GM23338 (cell line): ENCODE measurements at regions not wholly inside any gene's neighbourhood (a gene's known extent, or its start where the extent isn't known, plus 50 kb on each side); places are given as distances from the start of the nearest gene placed in this dataset.

Source experiments
- ATAC-seq: fragments of 200-7000 bp; cut with Tn5 transposase; 3 replicates; pipeline ENCODE4 v1.9.1; 2020
- DNase-seq: peaks from one replicate; pipeline ENCODE4 v3.0.0-alpha.2; 2015; ENCODE audit warnings: low spot score
- H2AFZ ChIP-seq: fragments of 200-600 bp; sonication (generic); 2 replicates; pipeline ENCODE4 v1.8.0; 2016; ENCODE audit warnings: antibody characterized with exemption, mild to moderate bottlenecking, moderate library complexity
- H3F3A ChIP-seq: fragments of 200-600 bp; sonication (generic); replicated peaks from 2 replicates; pipeline ENCODE4 v1.8.0; 2017; ENCODE audit warnings: antibody characterized with exemption, mixed run types, low read depth
- H3K27ac ChIP-seq: fragments of 200-600 bp; sonication (generic); 2 replicates; pipeline ENCODE4 v1.6.1; 2016; ENCODE audit warnings: low read depth
- H3K27me3 ChIP-seq: fragments of 200-600 bp; sonication (generic); 2 replicates; pipeline ENCODE4 v1.8.0; 2016; ENCODE audit warnings: mild to moderate bottlenecking, mixed run types, moderate library complexity; ENCODE audit not compliant: insufficient read depth
- H3K36me3 ChIP-seq: fragments of 200-600 bp; sonication (generic); 2 replicates; pipeline ENCODE4 v1.8.0; 2016; ENCODE audit warnings: mild to moderate bottlenecking; ENCODE audit not compliant: insufficient read depth
- H3K4me1 ChIP-seq: fragments of 200-600 bp; sonication (generic); 2 replicates; pipeline ENCODE4 v1.8.0; 2016; ENCODE audit warnings: mild to moderate bottlenecking, moderate library complexity; ENCODE audit not compliant: insufficient read depth
- H3K4me2 ChIP-seq: fragments of 200-600 bp; sonication (generic); 2 replicates; pipeline ENCODE4 v1.7.1; 2017; ENCODE audit warnings: mixed run types
- H3K4me3 ChIP-seq: fragments of 200-600 bp; sonication (generic); 2 replicates; pipeline ENCODE4 v1.6.1; 2016; ENCODE audit warnings: mixed run types
- H3K79me2 ChIP-seq: fragments of 200-600 bp; sonication (generic); replicated peaks from 2 replicates; pipeline ENCODE4 v1.8.0; 2017; ENCODE audit warnings: mild to moderate bottlenecking; ENCODE audit not compliant: insufficient read depth
- H3K9me2 ChIP-seq: fragments of 200-600 bp; sonication (generic); 2 replicates; pipeline ENCODE4 v1.8.0; 2017; ENCODE audit not compliant: insufficient read depth
- H4K20me1 ChIP-seq: fragments of 200-600 bp; sonication (generic); replicated peaks from 2 replicates; pipeline ENCODE4 v1.8.0; 2017; ENCODE audit warnings: mild to moderate bottlenecking; ENCODE audit not compliant: insufficient read depth
- H3K27ac Mint-ChIP-seq: 2 replicates; pipeline ENCODE4 v1.8.0; 2020; ENCODE audit warnings: inconsistent platforms, mild to moderate bottlenecking, moderate library complexity, mixed read lengths
- H3K27me3 Mint-ChIP-seq: 3 replicates; pipeline ENCODE4 v1.8.0; 2022; ENCODE audit warnings: low read depth, mild to moderate bottlenecking, moderate library complexity, mixed read lengths, inconsistent platforms; ENCODE audit not compliant: insufficient read depth, poor library complexity
- H3K36me3 Mint-ChIP-seq: 3 replicates; pipeline ENCODE4 v1.8.0; 2021; ENCODE audit warnings: low read depth, mild to moderate bottlenecking, inconsistent platforms, moderate library complexity, mixed read lengths
- H3K4me1 Mint-ChIP-seq: 3 replicates; pipeline ENCODE4 v1.8.0; 2020; ENCODE audit warnings: mild to moderate bottlenecking, inconsistent platforms, mixed read lengths
- H3K4me3 Mint-ChIP-seq: 3 replicates; pipeline ENCODE4 v1.8.0; 2021; ENCODE audit warnings: moderate library complexity, mild to moderate bottlenecking, inconsistent platforms, mixed read lengths
- H3K9me3 Mint-ChIP-seq: 3 replicates; pipeline ENCODE4 v1.8.0; 2020; ENCODE audit warnings: moderate library complexity, mild to moderate bottlenecking, inconsistent platforms, mixed read lengths
- CREB1 ChIP-seq: fragments of 250-450 bp; sonication (Bioruptor Pico); IDR thresholded peaks from 2 replicates; pipeline ENCODE4 v1.5.0; 2020; ENCODE audit warnings: low read depth, mild to moderate bottlenecking, moderate library complexity
- CTCF ChIP-seq, 2 experiments: fragments of 200-600 bp in 1 of 2; sonication (generic) in 1 of 2; conservative IDR thresholded peaks; 2 replicates each; pipeline versions ENCODE4 v1.5.1 to v1.6.1; 2016 to 2017; ENCODE audit warnings: antibody characterized with exemption in 2 of 2, low read depth in 2 of 2, mild to moderate bottlenecking in 2 of 2, moderate library complexity in 1 of 2
- ETS1 ChIP-seq: IDR thresholded peaks from 2 replicates; pipeline ENCODE4 v1.6.1; 2016; ENCODE audit warnings: antibody characterized with exemption
- EZH2 ChIP-seq: fragments of 200-600 bp; sonication (generic); IDR thresholded peaks from one replicate; pipeline ENCODE4 v1.8.0; 2017; ENCODE audit warnings: antibody characterized with exemption, mild to moderate bottlenecking, low read depth; ENCODE audit not compliant: unreplicated experiment
- EZH2phosphoT487 ChIP-seq: fragments of 200-600 bp; sonication (generic); IDR thresholded peaks from one replicate; pipeline ENCODE4 v1.8.1; 2018; ENCODE audit warnings: antibody characterized with exemption; ENCODE audit not compliant: unreplicated experiment
- JUNB ChIP-seq: IDR thresholded peaks from one replicate; pipeline ENCODE4 v1.6.1; 2016; ENCODE audit warnings: antibody characterized with exemption; ENCODE audit not compliant: unreplicated experiment
- NANOG ChIP-seq: IDR thresholded peaks from 2 replicates; pipeline ENCODE4 v1.6.1; 2016; ENCODE audit warnings: antibody characterized with exemption, borderline replicate concordance
- POLR2AphosphoS5 ChIP-seq: IDR thresholded peaks from 2 replicates; pipeline ENCODE4 v1.6.1; 2016; ENCODE audit warnings: antibody characterized with exemption, low read depth
- STAT1 ChIP-seq: IDR thresholded peaks from one replicate; pipeline ENCODE4 v1.6.1; 2016; ENCODE audit warnings: antibody characterized with exemption; ENCODE audit not compliant: unreplicated experiment
- ZNF114 ChIP-seq: fragments of 250-450 bp; sonication (Bioruptor Pico); IDR thresholded peaks from 2 replicates; pipeline ENCODE4 v1.5.0; 2020; ENCODE audit warnings: mild to moderate bottlenecking, moderate library complexity
- ZNF331 ChIP-seq: fragments of 250-450 bp; sonication (Bioruptor Pico); IDR thresholded peaks from 2 replicates; pipeline ENCODE4 v1.5.0; 2020; ENCODE audit warnings: low read depth, mild to moderate bottlenecking, moderate library complexity
- TF ChIP-seq, protein P1 (sequence below): fragments of 250-450 bp; sonication (Bioruptor Pico); IDR thresholded peaks from 2 replicates; pipeline ENCODE4 v1.5.0; 2020; ENCODE audit warnings: mild to moderate bottlenecking, moderate library complexity
- TF ChIP-seq, protein P2 (sequence below): IDR thresholded peaks from one replicate; pipeline ENCODE4 v1.6.1; 2018; ENCODE audit warnings: antibody characterized with exemption; ENCODE audit not compliant: unreplicated experiment

- Mint-ChIP-seq H3K9me3 (peaks cover 3% of the 10 kb centered on the region; the same call in 1 of the 3 replicates), H3K4me3 (no peak overlapping the region), H3K36me3 (peaks cover 4% of the 10 kb centered on the region; the same call in 2 of the 3 replicates), H3K27ac (no peak overlapping the region), H3K27me3 (no peaks in the 10 kb centered on the region), H3K4me1 (no peaks in the 10 kb centered on the region)
- no peaks in the 10 kb centered on the region for H4K20me1 ChIP-seq
- H2AFZ ChIP-seq = no peak overlapping the region
- H3K9me2 ChIP-seq = no peaks in the 10 kb centered on the region
- H3K4me3 ChIP-seq = no peak overlapping the region
- TF ChIP-seq, protein P1, sequence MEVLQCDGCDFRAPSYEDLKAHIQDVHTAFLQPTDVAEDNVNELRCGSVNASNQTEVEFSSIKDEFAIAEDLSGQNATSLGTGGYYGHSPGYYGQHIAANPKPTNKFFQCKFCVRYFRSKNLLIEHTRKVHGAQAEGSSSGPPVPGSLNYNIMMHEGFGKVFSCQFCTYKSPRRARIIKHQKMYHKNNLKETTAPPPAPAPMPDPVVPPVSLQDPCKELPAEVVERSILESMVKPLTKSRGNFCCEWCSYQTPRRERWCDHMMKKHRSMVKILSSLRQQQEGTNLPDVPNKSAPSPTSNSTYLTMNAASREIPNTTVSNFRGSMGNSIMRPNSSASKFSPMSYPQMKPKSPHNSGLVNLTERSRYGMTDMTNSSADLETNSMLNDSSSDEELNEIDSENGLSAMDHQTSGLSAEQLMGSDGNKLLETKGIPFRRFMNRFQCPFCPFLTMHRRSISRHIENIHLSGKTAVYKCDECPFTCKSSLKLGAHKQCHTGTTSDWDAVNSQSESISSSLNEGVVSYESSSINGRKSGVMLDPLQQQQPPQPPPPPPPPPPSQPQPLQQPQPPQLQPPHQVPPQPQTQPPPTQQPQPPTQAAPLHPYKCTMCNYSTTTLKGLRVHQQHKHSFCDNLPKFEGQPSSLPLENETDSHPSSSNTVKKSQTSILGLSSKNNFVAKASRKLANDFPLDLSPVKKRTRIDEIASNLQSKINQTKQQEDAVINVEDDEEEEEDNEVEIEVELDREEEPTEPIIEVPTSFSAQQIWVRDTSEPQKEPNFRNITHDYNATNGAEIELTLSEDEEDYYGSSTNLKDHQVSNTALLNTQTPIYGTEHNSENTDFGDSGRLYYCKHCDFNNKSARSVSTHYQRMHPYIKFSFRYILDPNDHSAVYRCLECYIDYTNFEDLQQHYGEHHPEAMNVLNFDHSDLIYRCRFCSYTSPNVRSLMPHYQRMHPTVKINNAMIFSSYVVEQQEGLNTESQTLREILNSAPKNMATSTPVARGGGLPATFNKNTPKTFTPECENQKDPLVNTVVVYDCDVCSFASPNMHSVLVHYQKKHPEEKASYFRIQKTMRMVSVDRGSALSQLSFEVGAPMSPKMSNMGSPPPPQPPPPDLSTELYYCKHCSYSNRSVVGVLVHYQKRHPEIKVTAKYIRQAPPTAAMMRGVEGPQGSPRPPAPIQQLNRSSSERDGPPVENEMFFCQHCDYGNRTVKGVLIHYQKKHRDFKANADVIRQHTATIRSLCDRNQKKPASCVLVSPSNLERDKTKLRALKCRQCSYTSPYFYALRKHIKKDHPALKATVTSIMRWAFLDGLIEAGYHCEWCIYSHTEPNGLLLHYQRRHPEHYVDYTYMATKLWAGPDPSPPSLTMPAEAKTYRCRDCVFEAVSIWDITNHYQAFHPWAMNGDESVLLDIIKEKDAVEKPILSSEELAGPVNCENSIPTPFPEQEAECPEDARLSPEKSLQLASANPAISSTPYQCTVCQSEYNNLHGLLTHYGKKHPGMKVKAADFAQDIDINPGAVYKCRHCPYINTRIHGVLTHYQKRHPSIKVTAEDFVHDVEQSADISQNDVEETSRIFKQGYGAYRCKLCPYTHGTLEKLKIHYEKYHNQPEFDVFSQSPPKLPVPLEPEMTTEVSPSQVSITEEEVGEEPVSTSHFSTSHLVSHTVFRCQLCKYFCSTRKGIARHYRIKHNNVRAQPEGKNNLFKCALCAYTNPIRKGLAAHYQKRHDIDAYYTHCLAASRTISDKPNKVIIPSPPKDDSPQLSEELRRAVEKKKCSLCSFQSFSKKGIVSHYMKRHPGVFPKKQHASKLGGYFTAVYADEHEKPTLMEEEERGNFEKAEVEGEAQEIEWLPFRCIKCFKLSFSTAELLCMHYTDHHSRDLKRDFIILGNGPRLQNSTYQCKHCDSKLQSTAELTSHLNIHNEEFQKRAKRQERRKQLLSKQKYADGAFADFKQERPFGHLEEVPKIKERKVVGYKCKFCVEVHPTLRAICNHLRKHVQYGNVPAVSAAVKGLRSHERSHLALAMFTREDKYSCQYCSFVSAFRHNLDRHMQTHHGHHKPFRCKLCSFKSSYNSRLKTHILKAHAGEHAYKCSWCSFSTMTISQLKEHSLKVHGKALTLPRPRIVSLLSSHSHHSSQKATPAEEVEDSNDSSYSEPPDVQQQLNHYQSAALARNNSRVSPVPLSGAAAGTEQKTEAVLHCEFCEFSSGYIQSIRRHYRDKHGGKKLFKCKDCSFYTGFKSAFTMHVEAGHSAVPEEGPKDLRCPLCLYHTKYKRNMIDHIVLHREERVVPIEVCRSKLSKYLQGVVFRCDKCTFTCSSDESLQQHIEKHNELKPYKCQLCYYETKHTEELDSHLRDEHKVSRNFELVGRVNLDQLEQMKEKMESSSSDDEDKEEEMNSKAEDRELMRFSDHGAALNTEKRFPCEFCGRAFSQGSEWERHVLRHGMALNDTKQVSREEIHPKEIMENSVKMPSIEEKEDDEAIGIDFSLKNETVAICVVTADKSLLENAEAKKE (CRISPR knock-in tag) = no peak
- TF ChIP-seq ETS1 = no peak
- TF ChIP-seq CTCF (conservative IDR thresholded peaks at IDR 0.05; ENCODE audit: low read depth in 2 of 2) = no peak
- no peak for TF ChIP-seq ZNF114 (CRISPR knock-in tag)
- no peak for TF ChIP-seq NANOG
- no peak for TF ChIP-seq EZH2
- TF ChIP-seq EZH2phosphoT487 = no peak
- TF ChIP-seq ZNF331 = no peak
- TF ChIP-seq, protein P2, sequence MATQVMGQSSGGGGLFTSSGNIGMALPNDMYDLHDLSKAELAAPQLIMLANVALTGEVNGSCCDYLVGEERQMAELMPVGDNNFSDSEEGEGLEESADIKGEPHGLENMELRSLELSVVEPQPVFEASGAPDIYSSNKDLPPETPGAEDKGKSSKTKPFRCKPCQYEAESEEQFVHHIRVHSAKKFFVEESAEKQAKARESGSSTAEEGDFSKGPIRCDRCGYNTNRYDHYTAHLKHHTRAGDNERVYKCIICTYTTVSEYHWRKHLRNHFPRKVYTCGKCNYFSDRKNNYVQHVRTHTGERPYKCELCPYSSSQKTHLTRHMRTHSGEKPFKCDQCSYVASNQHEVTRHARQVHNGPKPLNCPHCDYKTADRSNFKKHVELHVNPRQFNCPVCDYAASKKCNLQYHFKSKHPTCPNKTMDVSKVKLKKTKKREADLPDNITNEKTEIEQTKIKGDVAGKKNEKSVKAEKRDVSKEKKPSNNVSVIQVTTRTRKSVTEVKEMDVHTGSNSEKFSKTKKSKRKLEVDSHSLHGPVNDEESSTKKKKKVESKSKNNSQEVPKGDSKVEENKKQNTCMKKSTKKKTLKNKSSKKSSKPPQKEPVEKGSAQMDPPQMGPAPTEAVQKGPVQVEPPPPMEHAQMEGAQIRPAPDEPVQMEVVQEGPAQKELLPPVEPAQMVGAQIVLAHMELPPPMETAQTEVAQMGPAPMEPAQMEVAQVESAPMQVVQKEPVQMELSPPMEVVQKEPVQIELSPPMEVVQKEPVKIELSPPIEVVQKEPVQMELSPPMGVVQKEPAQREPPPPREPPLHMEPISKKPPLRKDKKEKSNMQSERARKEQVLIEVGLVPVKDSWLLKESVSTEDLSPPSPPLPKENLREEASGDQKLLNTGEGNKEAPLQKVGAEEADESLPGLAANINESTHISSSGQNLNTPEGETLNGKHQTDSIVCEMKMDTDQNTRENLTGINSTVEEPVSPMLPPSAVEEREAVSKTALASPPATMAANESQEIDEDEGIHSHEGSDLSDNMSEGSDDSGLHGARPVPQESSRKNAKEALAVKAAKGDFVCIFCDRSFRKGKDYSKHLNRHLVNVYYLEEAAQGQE = no peak
- no peak for TF ChIP-seq POLR2AphosphoS5
- TF ChIP-seq CREB1 (CRISPR knock-in tag) = no peak
- no peak for TF ChIP-seq STAT1
- no peak for TF ChIP-seq JUNB
- no peaks in the 10 kb centered on the region for H3K36me3 ChIP-seq
- H3K79me2 ChIP-seq = no peaks in the 10 kb centered on the region
- no peaks in the 10 kb centered on the region for H3K4me1 ChIP-seq
- H3K27ac ChIP-seq = no peak overlapping the region
- no peak for DNase-seq
- H3K27me3 ChIP-seq = no peaks in the 10 kb centered on the region
- no peak for ATAC-seq
- no peaks in the 10 kb centered on the region for H3F3A ChIP-seq
- H3K4me2 ChIP-seq = no peak overlapping the region
These were observed 837.2 kb downstream of the EFNA5 start for GRCh38 chr5:106833517-106833916.
